ENCODE measurements at regions not wholly inside any gene's neighbourhood (a gene's known extent, or its start where the extent isn't known, plus 50 kb on each side); places are given as distances from the start of the nearest gene placed in this dataset.
"Not testable (repeated sequence)": the region's sequence is repeated elsewhere in the genome, so short reads cannot be mapped to it uniquely, and the experiment has no call there.

DNA sequence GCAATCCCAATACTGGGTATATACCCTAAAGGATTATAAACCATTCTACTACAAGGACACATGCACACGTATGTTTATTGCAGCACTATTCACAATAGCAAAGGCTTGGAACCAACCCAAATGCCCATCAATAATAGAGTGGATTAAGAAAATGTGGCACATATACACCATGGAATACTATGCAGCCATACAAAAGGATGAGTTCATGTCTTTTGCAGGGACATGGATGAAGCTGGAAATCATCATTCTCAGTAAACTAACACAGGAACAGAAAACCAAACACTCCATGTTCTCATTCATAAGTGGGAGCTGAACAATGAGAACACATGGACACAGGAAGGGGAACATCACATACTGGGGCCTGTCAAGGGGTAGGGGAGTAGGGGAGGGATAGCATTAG, 61.1 kb upstream of the DENND1B start:
- WGBS, result no CpG with 5 or more reads among the region's 1 CpG
- not testable (repeated sequence) for H2AFZ ChIP-seq (ENCODE audit: low read depth, low read length)

DNA sequence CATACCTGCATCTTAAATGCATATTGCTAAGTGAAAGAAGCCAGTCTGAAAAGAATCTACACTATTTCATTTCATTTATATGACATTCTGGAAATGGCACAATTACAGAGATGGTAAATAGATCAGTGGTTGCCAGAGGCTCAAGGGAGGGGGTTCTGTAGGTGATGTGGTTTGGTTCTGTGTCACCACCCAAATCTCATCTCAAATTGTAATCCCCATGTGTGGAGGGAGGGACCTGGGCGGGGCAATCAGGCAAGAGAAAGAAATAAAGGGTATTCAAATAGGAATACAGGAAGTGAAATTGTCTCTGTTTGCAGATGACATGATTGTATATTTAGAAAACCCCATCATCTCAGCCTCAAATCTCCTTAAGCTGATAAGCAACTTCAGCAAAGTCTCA, 53.7 kb upstream of the DENND1B start:
- H3K4me3 ChIP-seq (ENCODE audit: insufficient read depth in 1 of 2, low read depth in 1 of 2, low read length in 2 of 2); H3K79me1 ChIP-seq (replicated peaks; ENCODE audit: low read length, poor library complexity, severe bottlenecking); DNase-seq; H3K9me3 ChIP-seq (ENCODE audit: control insufficient read depth, low read length); H4K91ac ChIP-seq (ENCODE audit: low read length); H3K9ac ChIP-seq (ENCODE audit: low read length); H3K4me2 ChIP-seq (ENCODE audit: low read length, poor library complexity, severe bottlenecking); H3K14ac ChIP-seq (ENCODE audit: low read length in 2 of 2); H3K36me3 ChIP-seq (ENCODE audit: control insufficient read depth in 1 of 2, insufficient read depth in 2 of 2, low read depth in 1 of 2, low read length in 2 of 2); H2BK5ac ChIP-seq (ENCODE audit: low read depth, low read length, poor library complexity, severe bottlenecking); H4K8ac ChIP-seq (ENCODE audit: low read length); H2BK120ac ChIP-seq (ENCODE audit: low read depth, low read length); H3K23ac ChIP-seq (ENCODE audit: low read length in 2 of 2); H2AK5ac ChIP-seq (ENCODE audit: low read length, severe bottlenecking); H3K4ac ChIP-seq (ENCODE audit: low read depth in 1 of 2, low read length in 2 of 2); H3K27me3 ChIP-seq (ENCODE audit: control insufficient read depth in 1 of 2, insufficient read depth in 1 of 2, low read length in 2 of 2); H3K18ac ChIP-seq (ENCODE audit: low read depth in 1 of 2, low read length in 2 of 2); H2BK15ac ChIP-seq (ENCODE audit: low read depth, poor library complexity, severe bottlenecking); H3K27ac ChIP-seq (ENCODE audit: low read length, poor library complexity, severe bottlenecking); H3K4me1 ChIP-seq (ENCODE audit: control insufficient read depth, insufficient read depth, low read depth, low read length); H2AFZ ChIP-seq (ENCODE audit: low read depth, low read length); H2BK12ac ChIP-seq (ENCODE audit: low read length in 2 of 2): not testable (repeated sequence)
- WGBS, result no CpG with 5 or more reads among the region's 1 CpG

More for the DNA sequence above, 61.1 kb upstream of the DENND1B start:
- not testable (repeated sequence) for H3K79me1 ChIP-seq (replicated peaks; ENCODE audit: low read length, poor library complexity, severe bottlenecking); H3K14ac ChIP-seq (ENCODE audit: low read length in 2 of 2); H3K9ac ChIP-seq (ENCODE audit: low read length); H3K4me1 ChIP-seq (ENCODE audit: control insufficient read depth, insufficient read depth, low read depth, low read length); H2AK5ac ChIP-seq (ENCODE audit: low read length, severe bottlenecking); H3K27ac ChIP-seq (ENCODE audit: low read length, poor library complexity, severe bottlenecking); H3K9me3 ChIP-seq (ENCODE audit: control insufficient read depth, low read length); H4K8ac ChIP-seq (ENCODE audit: low read length); H3K36me3 ChIP-seq (ENCODE audit: control insufficient read depth in 1 of 2, insufficient read depth in 2 of 2, low read depth in 1 of 2, low read length in 2 of 2); H3K23ac ChIP-seq (ENCODE audit: low read length in 2 of 2); H2BK5ac ChIP-seq (ENCODE audit: low read depth, low read length, poor library complexity, severe bottlenecking); H3K18ac ChIP-seq (ENCODE audit: low read depth in 1 of 2, low read length in 2 of 2); H3K27me3 ChIP-seq (ENCODE audit: control insufficient read depth in 1 of 2, insufficient read depth in 1 of 2, low read length in 2 of 2); DNase-seq; H2BK15ac ChIP-seq (ENCODE audit: low read depth, poor library complexity, severe bottlenecking); H3K4me2 ChIP-seq (ENCODE audit: low read length, poor library complexity, severe bottlenecking); H3K4me3 ChIP-seq (ENCODE audit: insufficient read depth in 1 of 2, low read depth in 1 of 2, low read length in 2 of 2); H2BK12ac ChIP-seq (ENCODE audit: low read length in 2 of 2); H3K4ac ChIP-seq (ENCODE audit: low read depth in 1 of 2, low read length in 2 of 2); H4K91ac ChIP-seq (ENCODE audit: low read length); H2BK120ac ChIP-seq (ENCODE audit: low read depth, low read length)

DNA sequence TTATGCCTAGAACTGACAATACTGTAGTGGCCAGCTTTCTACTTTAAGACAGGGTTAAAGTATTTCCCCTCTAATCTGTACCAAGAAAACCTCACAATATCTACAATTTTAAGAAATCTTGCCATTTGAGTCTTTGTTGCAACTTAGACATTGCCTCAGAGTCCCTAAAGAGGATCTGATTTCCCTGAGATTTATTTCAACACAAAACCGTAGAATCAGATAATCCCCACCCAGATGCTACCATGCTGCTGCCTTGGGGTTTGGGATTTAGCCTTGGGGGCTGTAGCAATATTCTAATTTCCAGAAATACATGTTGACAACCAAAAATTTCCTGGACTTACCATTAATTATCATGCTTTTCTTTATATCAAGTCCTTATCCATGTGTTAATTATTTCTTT, 50.3 kb upstream of the DENND1B start:
- Histone ChIP-seq H3K79me1 (replicated peaks; ENCODE audit: low read length, poor library complexity, severe bottlenecking) (no peaks in the 10 kb centered on the region), H3K18ac (ENCODE audit: low read depth in 1 of 2, low read length in 2 of 2) (no peak overlapping the region), H2BK5ac (ENCODE audit: low read depth, low read length, poor library complexity, severe bottlenecking) (no peak overlapping the region), H3K9me3 (ENCODE audit: control insufficient read depth, low read length) (no peaks in the 10 kb centered on the region), H3K4me3 (ENCODE audit: insufficient read depth in 1 of 2, low read depth in 1 of 2, low read length in 2 of 2) (no peak overlapping the region), H2BK15ac (ENCODE audit: low read depth, poor library complexity, severe bottlenecking) (no peak overlapping the region), H3K27ac (ENCODE audit: low read length, poor library complexity, severe bottlenecking) (no peak overlapping the region), H3K23ac (ENCODE audit: low read length in 2 of 2) (no peak overlapping the region), H2AK5ac (ENCODE audit: low read length, severe bottlenecking) (no peak overlapping the region), H2AFZ (ENCODE audit: low read depth, low read length) (no peak overlapping the region), H4K8ac (ENCODE audit: low read length) (no peak overlapping the region), H2BK12ac (ENCODE audit: low read length in 2 of 2) (no peak overlapping the region), H3K4me1 (ENCODE audit: control insufficient read depth, insufficient read depth, low read depth, low read length) (no peaks in the 10 kb centered on the region), H3K4me2 (ENCODE audit: low read length, poor library complexity, severe bottlenecking) (no peak overlapping the region), H3K27me3 (ENCODE audit: control insufficient read depth in 1 of 2, insufficient read depth in 1 of 2, low read length in 2 of 2) (no peaks in the 10 kb centered on the region), H3K9ac (ENCODE audit: low read length) (no peak overlapping the region), H3K4ac (ENCODE audit: low read depth in 1 of 2, low read length in 2 of 2) (no peak overlapping the region), H2BK120ac (ENCODE audit: low read depth, low read length) (no peak overlapping the region), H3K36me3 (ENCODE audit: control insufficient read depth in 1 of 2, insufficient read depth in 2 of 2, low read depth in 1 of 2, low read length in 2 of 2) (no peaks in the 10 kb centered on the region), H3K14ac (ENCODE audit: low read length in 2 of 2) (no peak overlapping the region), H4K91ac (ENCODE audit: low read length) (no peak overlapping the region)
- no CpG with 5 or more reads among the region's 1 CpG for WGBS
- DNase-seq, result no peak
